H1 (cell line): ENCODE measurements at regions not wholly inside any gene's neighbourhood (a gene's known extent, or its start where the extent isn't known, plus 50 kb on each side); places are given as distances from the start of the nearest gene placed in this dataset.

Source experiments
- HDAC2 ChIP-seq, 2 experiments: fragments of 300-600 bp in 1 of 2; sonication (generic) in 1 of 2; IDR thresholded peaks; 2 replicates each; pipeline ENCODE4 v1.6.1; 2011 to 2012; ENCODE audit warnings: low read depth in 2 of 2, low read length in 2 of 2, mild to moderate bottlenecking in 2 of 2, moderate library complexity in 2 of 2, borderline replicate concordance in 1 of 2, inconsistent platforms in 1 of 2
- NRF1 ChIP-seq: IDR thresholded peaks from 2 replicates; pipeline ENCODE4 v1.6.1; 2011; ENCODE audit warnings: mild to moderate bottlenecking, low read depth, low read length, improper control_type of control experiment
- SIX5 ChIP-seq: IDR thresholded peaks from 2 replicates; pipeline ENCODE4 v1.6.1; 2011; ENCODE audit warnings: mild to moderate bottlenecking, low read depth, low read length
- SP4 ChIP-seq: IDR thresholded peaks from 2 replicates; pipeline ENCODE4 v1.6.1; 2012; ENCODE audit warnings: low read length, inconsistent platforms
- SRF ChIP-seq: IDR thresholded peaks from 2 replicates; pipeline ENCODE4 v1.6.1; 2011; ENCODE audit warnings: mild to moderate bottlenecking, low read depth, low read length, moderate library complexity
- TAF7 ChIP-seq: optimal IDR thresholded peaks from 2 replicates; pipeline ENCODE3; 2011; ENCODE audit warnings: low read depth, mild to moderate bottlenecking, inconsistent platforms, low read length, moderate library complexity, borderline replicate concordance

DNA sequence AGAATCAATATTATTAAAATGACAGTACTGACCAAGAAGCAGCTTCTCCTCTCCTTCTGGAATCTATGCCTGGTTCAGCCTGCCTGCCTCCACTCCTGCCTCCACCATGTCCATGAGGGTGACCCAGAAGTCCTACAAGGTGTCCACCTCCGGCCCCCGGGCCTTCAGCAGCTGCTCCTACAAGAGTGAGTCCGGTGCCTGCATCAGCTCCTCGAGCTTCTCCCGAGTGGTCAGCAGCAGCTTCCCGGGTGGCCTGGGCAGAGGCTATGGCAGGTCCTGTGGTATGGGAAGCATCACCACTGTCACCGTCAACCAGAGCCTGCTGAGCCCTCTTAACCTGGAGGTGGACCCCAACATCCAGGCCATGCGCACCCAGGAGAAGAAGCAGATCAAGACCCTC lies 822.4 kb upstream of the NEGR1 start (continued):
- TF ChIP-seq SP4 (no peak), SRF (no peak), HDAC2 (IDR thresholded peaks at IDR 0.05; ENCODE audit: borderline replicate concordance in 1 of 2, low read depth in 2 of 2, low read length in 2 of 2) (no peak), SIX5 (no peak), NRF1 (no peak), TAF7 (no peak)
- TF ChIP-seq, all 59 proteins: peak for 0
